GM12878 (cell line): ENCODE measurements at regions not wholly inside any gene's neighbourhood (a gene's known extent, or its start where the extent isn't known, plus 50 kb on each side); places are given as distances from the start of the nearest gene placed in this dataset.

ENCODE experiments used
- ATAC-seq: fragments of 200-7000 bp; cut with Tn5 transposase; 3 replicates; pipeline ENCODE4 v1.9.1; 2020; ENCODE audit warnings: mild to moderate bottlenecking, moderate library complexity
- BruUV-seq: library from RNA; stranded (reverse); fragments of 400-500 nt; replicated peaks from 2 replicates; lab custom pipeline; 2021; lab: Mats Ljungman, UMichigan
- CTCF ChIA-PET: fragments of 300-600 bp; sonication (Branson Sonifier 250); formaldehyde crosslinking; extraction: SDS; loops from one replicate; lab custom pipeline; 2021; ENCODE audit warnings: inconsistent platforms; lab: Yijun Ruan, JAX
- POLR2A ChIA-PET: fragments of 350-600 bp; formaldehyde crosslinking; extraction: SDS; loops from one replicate; lab custom pipeline; 2021; ENCODE audit warnings: inconsistent platforms; lab: Charles Lee
- RAD21 ChIA-PET: fragments of 300-600 bp; sonication (Branson Sonifier 250); formaldehyde crosslinking; loops from one replicate; lab custom pipeline; 2023; ENCODE audit warnings: antibody characterized with exemption; ENCODE audit not compliant: unreplicated experiment; lab: Charles Lee
- SMC1A ChIA-PET: fragments of 300-600 bp; sonication (Branson Sonifier 250); formaldehyde crosslinking; loops from one replicate; lab custom pipeline; 2023; ENCODE audit not compliant: unreplicated experiment, uncharacterized antibody; lab: Charles Lee
- DNase-seq: peaks from one replicate; pipeline ENCODE4 v3.0.0-alpha.2; 2011; ENCODE audit warnings: low read depth, low spot score
- FAIRE-seq: peaks from 3 replicates; lab custom pipeline; 2011; peaks lifted over from hg19 to GRCh38; lab: Jason Lieb, UNC
- H2AFZ ChIP-seq: 2 replicates; pipeline ENCODE4 v1.6.0; 2011; ENCODE audit warnings: low read depth, low read length, control low read depth; ENCODE audit not compliant: control insufficient read depth
- H3K27ac ChIP-seq: 2 replicates; pipeline ENCODE4 v1.5.1; 2011; ENCODE audit warnings: control low read depth; ENCODE audit not compliant: control insufficient read depth, insufficient read depth
- H3K27me3 ChIP-seq, 2 experiments: replicated peaks in 1 of 2; 2 replicates each; pipeline versions ENCODE4 v1.6.0 to v1.6.1; 2011; ENCODE audit warnings: low read length in 1 of 2; ENCODE audit not compliant: control insufficient read depth in 2 of 2, insufficient read depth in 2 of 2
- H3K36me3 ChIP-seq, 2 experiments: 2 replicates each; pipeline ENCODE4 v1.5.1; 2011; ENCODE audit warnings: low read length in 1 of 2; ENCODE audit not compliant: control insufficient read depth in 2 of 2, insufficient read depth in 2 of 2
- H3K4me1 ChIP-seq: 2 replicates; pipeline ENCODE4 v1.6.1; 2011; ENCODE audit warnings: mild to moderate bottlenecking, low read length, moderate library complexity, mixed read lengths; ENCODE audit not compliant: control insufficient read depth, insufficient read depth
- H3K4me2 ChIP-seq: 2 replicates; pipeline ENCODE4 v1.6.0; 2011; ENCODE audit warnings: control low read depth; ENCODE audit not compliant: control insufficient read depth, insufficient read depth
- H3K4me3 ChIP-seq: fragments of 200-600 bp; sonication (generic); 2 replicates; pipeline ENCODE4 v1.5.1; 2016
- H3K79me2 ChIP-seq: 2 replicates; pipeline ENCODE4 v1.6.0; 2011; ENCODE audit warnings: low read length; ENCODE audit not compliant: control insufficient read depth, insufficient read depth
- H3K9ac ChIP-seq: 2 replicates; pipeline ENCODE4 v1.8.0; 2011; ENCODE audit warnings: low read length, control low read depth, mixed read lengths; ENCODE audit not compliant: control insufficient read depth, insufficient read depth
- H3K9me3 ChIP-seq: replicated peaks from 3 replicates; pipeline ENCODE4 v1.5.1; 2011; ENCODE audit warnings: mild to moderate bottlenecking, low read length; ENCODE audit not compliant: control insufficient read depth, insufficient read depth
- H4K20me1 ChIP-seq: 2 replicates; pipeline ENCODE4 v1.6.0; 2011; ENCODE audit not compliant: control insufficient read depth, insufficient read depth
- BRCA1 ChIP-seq: IDR thresholded peaks from 2 replicates; pipeline ENCODE4 v1.6.1; 2011; ENCODE audit warnings: low read depth, low read length, improper control_type of control experiment
- ESRRA ChIP-seq: IDR thresholded peaks from 2 replicates; pipeline ENCODE4 v1.6.1; 2012; ENCODE audit warnings: mild to moderate bottlenecking, low read length, improper control_type of control experiment
- FOS ChIP-seq: IDR thresholded peaks from 3 replicates; pipeline ENCODE4 v1.6.1; 2011; ENCODE audit warnings: borderline replicate concordance; ENCODE audit not compliant: insufficient read length; ENCODE audit errors: extremely low read depth
- HDAC2 ChIP-seq: fragments of 200-600 bp; sonication (generic); IDR thresholded peaks from 2 replicates; pipeline ENCODE4 v1.6.1; 2017
- KLF5 ChIP-seq: fragments of 450-650 bp; IDR thresholded peaks from 2 replicates; pipeline ENCODE4 v1.6.1; 2014; ENCODE audit warnings: mild to moderate bottlenecking; ENCODE audit not compliant: partially characterized antibody
- NBN ChIP-seq: fragments of 450-650 bp; IDR thresholded peaks from 2 replicates; pipeline ENCODE4 v1.6.1; 2016
- NFIC ChIP-seq: IDR thresholded peaks from 2 replicates; pipeline ENCODE4 v1.6.1; 2012; ENCODE audit warnings: low read depth, mild to moderate bottlenecking, inconsistent platforms, low read length, moderate library complexity
- PRDM15 ChIP-seq: fragments of 450-650 bp; formaldehyde crosslinking; IDR thresholded peaks from 2 replicates; pipeline ENCODE4 v1.4.0; 2020; ENCODE audit warnings: mild to moderate bottlenecking, moderate library complexity
- RAD51 ChIP-seq: fragments of 450-650 bp; IDR thresholded peaks from 2 replicates; pipeline ENCODE4 v1.6.1; 2016; ENCODE audit warnings: moderate library complexity, mild to moderate bottlenecking, inconsistent platforms
- RBBP5 ChIP-seq: fragments of 200-600 bp; sonication (generic); conservative IDR thresholded peaks from 2 replicates; pipeline ENCODE4 v1.6.1; 2016
- SIX5 ChIP-seq: IDR thresholded peaks from 2 replicates; pipeline ENCODE4 v1.6.1; 2011; ENCODE audit warnings: mild to moderate bottlenecking, low read depth, low read length, moderate library complexity; ENCODE audit not compliant: severe bottlenecking
- SKIL ChIP-seq: fragments of 450-650 bp; IDR thresholded peaks from 2 replicates; pipeline ENCODE4 v1.6.1; 2017; ENCODE audit warnings: mild to moderate bottlenecking, low read depth, inconsistent platforms; ENCODE audit not compliant: poor library complexity, severe bottlenecking
- SMAD5 ChIP-seq: IDR thresholded peaks from 2 replicates; pipeline ENCODE4 v1.6.1; 2016; ENCODE audit warnings: antibody characterized with exemption, low read depth
- SUPT20H ChIP-seq: IDR thresholded peaks from 2 replicates; pipeline ENCODE4 v1.6.1; 2011; ENCODE audit warnings: low read depth, mild to moderate bottlenecking, low read length, moderate library complexity, borderline replicate concordance; ENCODE audit not compliant: control insufficient read depth
- WGBS: methylation state at CpG from one replicate; pipeline ENCODE4 v1.1.6; 2016; ENCODE audit warnings: low lambda C conversion rate; ENCODE audit not compliant: insufficient replicate concordance, insufficient coverage; ENCODE audit errors: missing lambda C conversion rate; 5-methylcytosine and 5-hydroxymethylcytosine counted together
- in situ Hi-C: fragments of 300-500 bp; cut with MboI; formaldehyde crosslinking; loops from 9 replicates; pipeline ENCODE4 v1.14.3; 2018; ENCODE audit warnings: mixed read lengths
- intact Hi-C: fragments of 100-400 bp; cut with micrococcal nuclease; formaldehyde crosslinking; loops from one replicate; pipeline ENCODE4 v1.14.2; 2022; ENCODE audit not compliant: unreplicated experiment
- TF ChIP-seq, protein P1 (sequence below): fragments of 450-650 bp; IDR thresholded peaks from 2 replicates; pipeline ENCODE4 v1.6.1; 2017; ENCODE audit warnings: mild to moderate bottlenecking

- Histone ChIP-seq H3K9me3 (no peaks in the 10 kb centered on the region), H4K20me1 (no peaks in the 10 kb centered on the region), H3K9ac (no peak overlapping the region), H3K4me1 (no peaks in the 10 kb centered on the region), H3K4me2 (no peak overlapping the region), H2AFZ (no peak overlapping the region), H3K27ac (no peak overlapping the region), H3K79me2 (no peaks in the 10 kb centered on the region), H3K4me3 (no peak overlapping the region), H3K36me3 (no peaks in the 10 kb centered on the region), H3K27me3 (no peaks in the 10 kb centered on the region)
- ChIA-PET SMC1A (interaction anchor here (0.6 to 1.7 kb wide), 8 partner anchors 14 to 322 kb away, joined by 3 to 4 read pairs (median 3); no protein-coding TSS in a partner anchor), POLR2A (no interaction called here), RAD21 (no interaction called here), CTCF (interaction anchor here (0.6 to 1.5 kb wide), 2 partner anchors 218 to 323 kb away, joined by 3 to 4 read pairs; no protein-coding TSS in a partner anchor)
- BruUV-seq: no TSS peak
- FAIRE-seq (no peak), DNase-seq (no peak), ATAC-seq (no peak)
- in situ Hi-C loops: no loop called here
- intact Hi-C loops: loop anchor here (10.0 kb wide), 2 partner anchors 264 to 316 kb away; partner anchors contain the start of gene CPNE8
- 9% methylated on average over 4 of the region's 4 CpGs for WGBS
- TF ChIP-seq SMAD5 (no peak), SIX5 (no peak), FOS (no peak), BRCA1 (no peak), NBN (no peak), RAD51 (no peak), PRDM15 (CRISPR knock-in tag) (no peak), HDAC2 (no peak), NFIC (no peak), ESRRA (no peak), KLF5 (no peak), SKIL (no peak), SUPT20H (no peak), RBBP5 (no peak)
- TF ChIP-seq, protein P1, sequence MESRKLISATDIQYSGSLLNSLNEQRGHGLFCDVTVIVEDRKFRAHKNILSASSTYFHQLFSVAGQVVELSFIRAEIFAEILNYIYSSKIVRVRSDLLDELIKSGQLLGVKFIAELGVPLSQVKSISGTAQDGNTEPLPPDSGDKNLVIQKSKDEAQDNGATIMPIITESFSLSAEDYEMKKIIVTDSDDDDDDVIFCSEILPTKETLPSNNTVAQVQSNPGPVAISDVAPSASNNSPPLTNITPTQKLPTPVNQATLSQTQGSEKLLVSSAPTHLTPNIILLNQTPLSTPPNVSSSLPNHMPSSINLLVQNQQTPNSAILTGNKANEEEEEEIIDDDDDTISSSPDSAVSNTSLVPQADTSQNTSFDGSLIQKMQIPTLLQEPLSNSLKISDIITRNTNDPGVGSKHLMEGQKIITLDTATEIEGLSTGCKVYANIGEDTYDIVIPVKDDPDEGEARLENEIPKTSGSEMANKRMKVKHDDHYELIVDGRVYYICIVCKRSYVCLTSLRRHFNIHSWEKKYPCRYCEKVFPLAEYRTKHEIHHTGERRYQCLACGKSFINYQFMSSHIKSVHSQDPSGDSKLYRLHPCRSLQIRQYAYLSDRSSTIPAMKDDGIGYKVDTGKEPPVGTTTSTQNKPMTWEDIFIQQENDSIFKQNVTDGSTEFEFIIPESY: no peak
Observed at GRCh38 chr12:38588624-38589305, 272.2 kb downstream of the ALG10B start.
